RWPE2 (cell line): ENCODE measurements at regions not wholly inside any gene's neighbourhood (a gene's known extent, or its start where the extent isn't known, plus 50 kb on each side); places are given as distances from the start of the nearest gene placed in this dataset.

Experiments
- ATAC-seq: fragments of 200-7000 bp; cut with Tn5 transposase; 3 replicates; pipeline ENCODE4 v1.9.1; 2021; ENCODE audit warnings: low read depth
- DNase-seq: peaks from one replicate; pipeline ENCODE4 v3.0.0-alpha.2; 2020; ENCODE audit warnings: low spot score
- H3K27ac ChIP-seq: fragments of 450-650 bp; 2 replicates; pipeline ENCODE4 v1.5.1; 2017; ENCODE audit warnings: mild to moderate bottlenecking; ENCODE audit not compliant: poor library complexity, severe bottlenecking
- H3K27me3 ChIP-seq: fragments of 250-450 bp; sonication (Bioruptor Pico); 2 replicates; pipeline ENCODE4 v1.5.1; 2021; ENCODE audit warnings: mild to moderate bottlenecking, moderate library complexity; ENCODE audit not compliant: insufficient read depth, poor library complexity, severe bottlenecking
- H3K36me3 ChIP-seq: fragments of 250-450 bp; sonication (Bioruptor Pico); 2 replicates; pipeline ENCODE4 v1.5.1; 2020; ENCODE audit warnings: low read depth, mild to moderate bottlenecking, moderate library complexity
- H3K4me1 ChIP-seq: fragments of 250-450 bp; sonication (Bioruptor Pico); 2 replicates; pipeline ENCODE4 v1.5.1; 2021; ENCODE audit warnings: mild to moderate bottlenecking, moderate library complexity; ENCODE audit not compliant: insufficient read depth, poor library complexity, severe bottlenecking
- H3K4me3 ChIP-seq: fragments of 250-450 bp; sonication (Bioruptor Pico); 2 replicates; pipeline ENCODE4 v1.5.1; 2021; ENCODE audit warnings: mild to moderate bottlenecking, moderate library complexity; ENCODE audit not compliant: severe bottlenecking
- H3K9me3 ChIP-seq: fragments of 250-450 bp; sonication (Bioruptor Pico); 2 replicates; pipeline ENCODE4 v1.5.1; 2021; ENCODE audit warnings: mild to moderate bottlenecking, moderate library complexity; ENCODE audit not compliant: severe bottlenecking
- CTCF ChIP-seq: fragments of 450-650 bp; IDR thresholded peaks from one replicate; pipeline ENCODE4 v1.5.1; 2017; ENCODE audit warnings: mild to moderate bottlenecking, moderate library complexity; ENCODE audit not compliant: poor library complexity, severe bottlenecking

- no peaks in the 10 kb centered on the region for H3K36me3 ChIP-seq
- H3K27ac ChIP-seq: no peak overlapping the region
- no peak overlapping the region for H3K4me3 ChIP-seq
- ATAC-seq: no peak
- H3K9me3 ChIP-seq: no peaks in the 10 kb centered on the region
- H3K27me3 ChIP-seq: no peaks in the 10 kb centered on the region
- H3K4me1 ChIP-seq: no peaks in the 10 kb centered on the region
- no peak for DNase-seq
- no peak for TF ChIP-seq CTCF
Measured at GRCh38 chr7:27312820-27313219, 70.2 kb downstream of the EVX1 start.

GRCh38 chr7:27314111-27314510 is 71.5 kb downstream of the EVX1 start:
- Histone ChIP-seq H3K4me1 (no peaks in the 10 kb centered on the region), H3K27me3 (no peaks in the 10 kb centered on the region), H3K4me3 (no peak overlapping the region), H3K36me3 (no peaks in the 10 kb centered on the region), H3K9me3 (peaks cover 3% of the 10 kb centered on the region), H3K27ac (no peak overlapping the region)
- TF ChIP-seq CTCF: no peak
- DNase-seq: no peak
- ATAC-seq: no peak

- Histone ChIP-seq H3K36me3 (no peaks in the 10 kb centered on the region), H3K27me3 (no peaks in the 10 kb centered on the region), H3K27ac (no peak overlapping the region), H3K9me3 (peaks cover 3% of the 10 kb centered on the region), H3K4me1 (no peaks in the 10 kb centered on the region), H3K4me3 (no peak overlapping the region)
- no peak for TF ChIP-seq CTCF
- ATAC-seq: no peak
- no peak for DNase-seq
Measured at GRCh38 chr7:27315066-27315465, 72.5 kb downstream of the EVX1 start.

GRCh38 chr7:27316311-27316710 is 73.7 kb downstream of the EVX1 start:
- peaks cover 3% of the 10 kb centered on the region for H3K9me3 ChIP-seq
- DNase-seq (no peak), ATAC-seq (no peak)
- H3K4me1 ChIP-seq: no peaks in the 10 kb centered on the region
- H3K4me3 ChIP-seq: no peak overlapping the region
- no peaks in the 10 kb centered on the region for H3K27me3 ChIP-seq
- H3K27ac ChIP-seq: no peak overlapping the region
- TF ChIP-seq CTCF: no peak
- H3K36me3 ChIP-seq: no peaks in the 10 kb centered on the region

GRCh38 chr7:27324246-27324645 is 81.6 kb downstream of the EVX1 start:
- no peak for TF ChIP-seq CTCF
- no peaks in the 10 kb centered on the region for H3K36me3 ChIP-seq
- H3K4me3 ChIP-seq: no peak overlapping the region
- ATAC-seq: no peak
- DNase-seq: no peak
- H3K9me3 ChIP-seq: no peaks in the 10 kb centered on the region
- no peaks in the 10 kb centered on the region for H3K27me3 ChIP-seq
- H3K27ac ChIP-seq: no peak overlapping the region
- no peaks in the 10 kb centered on the region for H3K4me1 ChIP-seq
